Liver (tissue), 3 donors: ENCODE measurements at regions not wholly inside any gene's neighbourhood (a gene's known extent, or its start where the extent isn't known, plus 50 kb on each side); places are given as distances from the start of the nearest gene placed in this dataset.

Experiments used
- JUND ChIP-seq, 2 donors: IDR thresholded peaks; 2 replicates each; pipeline ENCODE4 v1.6.1; 2016; ENCODE audit warnings: antibody characterized with exemption in 2 of 2
- TF ChIP-seq, protein P1 (sequence below): IDR thresholded peaks from 2 replicates; pipeline ENCODE4 v1.6.1; 2016; ENCODE audit warnings: antibody characterized with exemption
- TF ChIP-seq, protein P2 (sequence below): IDR thresholded peaks from 2 replicates; pipeline ENCODE4 v1.6.1; 2016; ENCODE audit warnings: antibody characterized with exemption, mild to moderate bottlenecking
- TF ChIP-seq, protein P3 (sequence below): fragments of 150-350 bp; IDR thresholded peaks from 2 replicates; pipeline ENCODE4 v1.5.1; 2017; ENCODE audit warnings: improper control_type of control experiment, low read depth, low read length; ENCODE audit not compliant: missing input control
- donor health status: healthy.
- donor health status: healthy.

DNA sequence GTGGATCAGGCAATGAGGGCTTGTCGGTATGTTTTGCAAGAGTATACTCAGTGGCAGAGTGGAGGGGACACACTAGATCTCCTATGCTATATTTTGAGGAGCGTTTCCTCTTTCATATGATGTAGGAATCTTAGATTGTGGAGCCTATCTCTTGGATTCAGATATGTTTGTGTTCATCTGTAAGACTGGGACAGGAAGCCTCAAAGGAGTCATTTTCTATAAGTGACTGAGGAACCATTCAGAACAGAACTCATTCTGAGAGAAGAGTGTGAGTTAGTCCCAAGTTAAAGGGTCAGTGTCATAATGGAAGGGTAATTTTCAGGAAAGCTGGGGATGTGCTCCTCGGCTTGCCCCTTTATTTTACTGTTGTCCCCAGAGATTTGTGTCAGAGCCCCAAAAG, 107.7 kb downstream of the PTGS2 start:
- TF ChIP-seq, protein P1, sequence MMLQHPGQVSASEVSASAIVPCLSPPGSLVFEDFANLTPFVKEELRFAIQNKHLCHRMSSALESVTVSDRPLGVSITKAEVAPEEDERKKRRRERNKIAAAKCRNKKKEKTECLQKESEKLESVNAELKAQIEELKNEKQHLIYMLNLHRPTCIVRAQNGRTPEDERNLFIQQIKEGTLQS = no peak
- TF ChIP-seq, protein P2, sequence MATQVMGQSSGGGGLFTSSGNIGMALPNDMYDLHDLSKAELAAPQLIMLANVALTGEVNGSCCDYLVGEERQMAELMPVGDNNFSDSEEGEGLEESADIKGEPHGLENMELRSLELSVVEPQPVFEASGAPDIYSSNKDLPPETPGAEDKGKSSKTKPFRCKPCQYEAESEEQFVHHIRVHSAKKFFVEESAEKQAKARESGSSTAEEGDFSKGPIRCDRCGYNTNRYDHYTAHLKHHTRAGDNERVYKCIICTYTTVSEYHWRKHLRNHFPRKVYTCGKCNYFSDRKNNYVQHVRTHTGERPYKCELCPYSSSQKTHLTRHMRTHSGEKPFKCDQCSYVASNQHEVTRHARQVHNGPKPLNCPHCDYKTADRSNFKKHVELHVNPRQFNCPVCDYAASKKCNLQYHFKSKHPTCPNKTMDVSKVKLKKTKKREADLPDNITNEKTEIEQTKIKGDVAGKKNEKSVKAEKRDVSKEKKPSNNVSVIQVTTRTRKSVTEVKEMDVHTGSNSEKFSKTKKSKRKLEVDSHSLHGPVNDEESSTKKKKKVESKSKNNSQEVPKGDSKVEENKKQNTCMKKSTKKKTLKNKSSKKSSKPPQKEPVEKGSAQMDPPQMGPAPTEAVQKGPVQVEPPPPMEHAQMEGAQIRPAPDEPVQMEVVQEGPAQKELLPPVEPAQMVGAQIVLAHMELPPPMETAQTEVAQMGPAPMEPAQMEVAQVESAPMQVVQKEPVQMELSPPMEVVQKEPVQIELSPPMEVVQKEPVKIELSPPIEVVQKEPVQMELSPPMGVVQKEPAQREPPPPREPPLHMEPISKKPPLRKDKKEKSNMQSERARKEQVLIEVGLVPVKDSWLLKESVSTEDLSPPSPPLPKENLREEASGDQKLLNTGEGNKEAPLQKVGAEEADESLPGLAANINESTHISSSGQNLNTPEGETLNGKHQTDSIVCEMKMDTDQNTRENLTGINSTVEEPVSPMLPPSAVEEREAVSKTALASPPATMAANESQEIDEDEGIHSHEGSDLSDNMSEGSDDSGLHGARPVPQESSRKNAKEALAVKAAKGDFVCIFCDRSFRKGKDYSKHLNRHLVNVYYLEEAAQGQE = no peak
- TF ChIP-seq, protein P3, sequence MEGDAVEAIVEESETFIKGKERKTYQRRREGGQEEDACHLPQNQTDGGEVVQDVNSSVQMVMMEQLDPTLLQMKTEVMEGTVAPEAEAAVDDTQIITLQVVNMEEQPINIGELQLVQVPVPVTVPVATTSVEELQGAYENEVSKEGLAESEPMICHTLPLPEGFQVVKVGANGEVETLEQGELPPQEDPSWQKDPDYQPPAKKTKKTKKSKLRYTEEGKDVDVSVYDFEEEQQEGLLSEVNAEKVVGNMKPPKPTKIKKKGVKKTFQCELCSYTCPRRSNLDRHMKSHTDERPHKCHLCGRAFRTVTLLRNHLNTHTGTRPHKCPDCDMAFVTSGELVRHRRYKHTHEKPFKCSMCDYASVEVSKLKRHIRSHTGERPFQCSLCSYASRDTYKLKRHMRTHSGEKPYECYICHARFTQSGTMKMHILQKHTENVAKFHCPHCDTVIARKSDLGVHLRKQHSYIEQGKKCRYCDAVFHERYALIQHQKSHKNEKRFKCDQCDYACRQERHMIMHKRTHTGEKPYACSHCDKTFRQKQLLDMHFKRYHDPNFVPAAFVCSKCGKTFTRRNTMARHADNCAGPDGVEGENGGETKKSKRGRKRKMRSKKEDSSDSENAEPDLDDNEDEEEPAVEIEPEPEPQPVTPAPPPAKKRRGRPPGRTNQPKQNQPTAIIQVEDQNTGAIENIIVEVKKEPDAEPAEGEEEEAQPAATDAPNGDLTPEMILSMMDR = no peak
- TF ChIP-seq JUND (IDR thresholded peaks at IDR 0.05) = no peak
